Heart right ventricle (tissue), 16 donors: ENCODE measurements at regions not wholly inside any gene's neighbourhood (a gene's known extent, or its start where the extent isn't known, plus 50 kb on each side); places are given as distances from the start of the nearest gene placed in this dataset.

ENCODE experiments used
- ATAC-seq, 8 donors: fragments of 200-7000 bp; cut with Tn5 transposase; one replicate each; pipeline ENCODE4 v1.9.1; 2020; ENCODE audit warnings: mild to moderate bottlenecking in 8 of 8, moderate library complexity in 8 of 8, moderate number of reproducible peaks in 1 of 8
- DNase-seq, 2 donors: peaks; one replicate each; pipeline ENCODE4 v3.0.0-alpha.2; 2020
- H3K27ac ChIP-seq, 10 donors: fragments of 200-600 bp; sonication (generic) in 2 of 10; one replicate each; pipeline versions ENCODE4 v1.5.0 to v1.8.0; 2020 to 2022; ENCODE audit warnings: mild to moderate bottlenecking in 3 of 10
- H3K27me3 ChIP-seq, 7 donors: fragments of 200-600 bp; one replicate each; pipeline ENCODE4 v1.8.0; 2021 to 2022; ENCODE audit warnings: mild to moderate bottlenecking in 2 of 7
- H3K36me3 ChIP-seq, 9 donors: fragments of 200-600 bp; sonication (generic) in 1 of 9; one replicate each; pipeline versions ENCODE4 v1.5.0 to v1.8.0; 2020 to 2022; ENCODE audit warnings: mild to moderate bottlenecking in 2 of 9
- H3K4me1 ChIP-seq, 9 donors: fragments of 200-600 bp; sonication (generic) in 1 of 9; one replicate each; pipeline versions ENCODE4 v1.5.0 to v1.8.0; 2020 to 2022; ENCODE audit warnings: mild to moderate bottlenecking in 4 of 9
- H3K4me3 ChIP-seq, 10 donors: fragments of 200-600 bp; sonication (generic) in 2 of 10; one replicate each; pipeline versions ENCODE4 v1.5.0 to v1.8.0; 2020 to 2022; ENCODE audit warnings: mild to moderate bottlenecking in 7 of 10, moderate library complexity in 2 of 10
- H3K9me3 ChIP-seq, 11 donors: fragments of 200-600 bp in 10 of 11; sonication (generic) in 2 of 11; one replicate each; pipeline versions ENCODE4 v1.5.0 to v1.8.0; 2013 to 2022; ENCODE audit warnings: mild to moderate bottlenecking in 2 of 11, control low read depth in 1 of 11, moderate library complexity in 1 of 11
- WGBS, 2 donors: extraction: QIAGEN DNeasy Blood & Tissue Kit; methylation state at CpG; one replicate each; pipeline ENCODE4 v1.1.7; 2013; ENCODE audit warnings: inconsistent platforms in 1 of 2; 5-methylcytosine and 5-hydroxymethylcytosine counted together
- intact Hi-C, 10 donors: fragments of 100-400 bp; cut with DNase I; formaldehyde crosslinking; loops; one replicate each; pipeline versions ENCODE4 v1.11.1 to v1.14.2; 2022
- TF ChIP-seq, protein P1 (sequence below), 9 donors: fragments of 200-600 bp; sonication (generic) in 2 of 9; IDR thresholded peaks; one replicate each; pipeline versions ENCODE4 v1.5.0 to v1.8.0; 2021 to 2022; ENCODE audit warnings: antibody characterized with exemption in 9 of 9, mild to moderate bottlenecking in 5 of 9, moderate library complexity in 1 of 9
- donor health status: Arrhythmogenic right ventricular cardiomyopathy.
- donor health status: ischemic (EF 13 %, LVEDD 7.1; RV severe dilation, severe dysfunction).
- donor health status: healthy with polysubstance abuse.
- donor health status: DM: no; HTN: yes; CAD: no.
- donor health status: DM: no; HTN: no; CAD: no.
- donor health status: ischemic (EF 25% LVEDD 6.9; RV normal size, moderate dysfunction).
- donor health status: ischemic (EF 25% LVEDD 5.7; RV mildly dilated, moderate dysfunction).
- donor health status: healthy.
- donor health status: DM: yes; HTN: yes; CAD: no.
- donor health status: Ischemic cardiomyopathy.
- donor health status: ischemic (EF 35%, LVEDD 5.7; RV mildly dilated, moderate dysfunction).
- donor health status: nonischemic (EF 11% LVEDD 7.7; RV severe dilation, severe dysfunction).
- donor health status: DM: yes; HTN: yes; CAD: no.
- donor health status: PGD.
- donor health status: ischemic (EF 29% LVEDD 5.4; RV normal size, mild dysfunction).
- donor health status: nonischemic (EF 23%, LVEDD 6.1; RV moderate dilation, normal function).

DNA sequence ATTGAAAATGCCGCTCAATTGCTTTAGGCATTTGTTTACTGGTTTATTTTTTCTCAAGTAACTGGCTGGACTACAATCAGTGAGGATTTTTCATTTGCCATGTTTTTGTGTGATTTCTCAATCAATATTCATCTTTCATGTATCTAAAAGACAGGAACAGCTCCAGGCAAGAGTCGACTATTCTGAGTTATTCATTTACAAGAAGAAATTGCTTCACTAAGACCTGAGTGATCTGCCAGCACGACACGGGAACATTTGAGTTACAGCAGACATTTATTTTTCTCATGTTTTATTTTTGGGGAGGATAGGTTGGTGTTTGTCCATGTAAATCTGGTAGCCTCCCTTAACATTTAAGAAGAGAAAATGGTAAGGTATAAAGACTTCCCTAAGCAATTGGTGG lies 124.1 kb downstream of the CBLN4 start:
- TF ChIP-seq, protein P1, sequence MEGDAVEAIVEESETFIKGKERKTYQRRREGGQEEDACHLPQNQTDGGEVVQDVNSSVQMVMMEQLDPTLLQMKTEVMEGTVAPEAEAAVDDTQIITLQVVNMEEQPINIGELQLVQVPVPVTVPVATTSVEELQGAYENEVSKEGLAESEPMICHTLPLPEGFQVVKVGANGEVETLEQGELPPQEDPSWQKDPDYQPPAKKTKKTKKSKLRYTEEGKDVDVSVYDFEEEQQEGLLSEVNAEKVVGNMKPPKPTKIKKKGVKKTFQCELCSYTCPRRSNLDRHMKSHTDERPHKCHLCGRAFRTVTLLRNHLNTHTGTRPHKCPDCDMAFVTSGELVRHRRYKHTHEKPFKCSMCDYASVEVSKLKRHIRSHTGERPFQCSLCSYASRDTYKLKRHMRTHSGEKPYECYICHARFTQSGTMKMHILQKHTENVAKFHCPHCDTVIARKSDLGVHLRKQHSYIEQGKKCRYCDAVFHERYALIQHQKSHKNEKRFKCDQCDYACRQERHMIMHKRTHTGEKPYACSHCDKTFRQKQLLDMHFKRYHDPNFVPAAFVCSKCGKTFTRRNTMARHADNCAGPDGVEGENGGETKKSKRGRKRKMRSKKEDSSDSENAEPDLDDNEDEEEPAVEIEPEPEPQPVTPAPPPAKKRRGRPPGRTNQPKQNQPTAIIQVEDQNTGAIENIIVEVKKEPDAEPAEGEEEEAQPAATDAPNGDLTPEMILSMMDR (IDR thresholded peaks at IDR 0.05) = no peak
- H3K36me3 ChIP-seq = no peaks in the 10 kb centered on the region
- ATAC-seq = no peak
- intact Hi-C loops = no loop called here
- H3K9me3 ChIP-seq = peaks cover 0 to 6% (median 0%) of the 10 kb centered on the region in 11 donors
- H3K4me1 ChIP-seq = no peaks in the 10 kb centered on the region
- H3K27me3 ChIP-seq = no peaks in the 10 kb centered on the region
- no peak overlapping the region for H3K27ac ChIP-seq
- no peak overlapping the region for H3K4me3 ChIP-seq
- DNase-seq = no peak
- WGBS, 2 donors = 68 to 71% methylated on average over 4 of the region's 4 CpGs

DNA sequence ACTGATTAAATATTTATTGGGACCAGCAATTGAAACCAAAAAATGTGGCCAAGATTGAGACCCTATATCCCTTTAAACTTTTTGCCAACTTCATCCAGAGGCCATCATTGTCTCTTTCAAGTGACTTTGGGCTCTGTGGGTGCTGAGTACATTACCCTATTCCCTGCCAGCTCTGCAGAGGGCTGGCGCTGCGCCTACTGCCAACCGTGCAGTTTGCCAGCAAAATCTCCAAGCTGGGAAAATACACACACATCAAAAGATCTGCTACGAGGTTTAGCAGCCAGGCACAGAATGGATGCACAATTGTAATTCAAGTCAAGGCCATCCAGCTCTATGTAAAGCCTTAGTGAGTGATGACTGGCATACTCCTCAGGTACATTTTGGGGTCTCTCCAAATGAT lies 125.0 kb downstream of the CBLN4 start:
- no peaks in the 10 kb centered on the region for H3K4me1 ChIP-seq
- WGBS, 2 donors = 78 to 79% methylated on average over 4 of the region's 4 CpGs
- H3K27ac ChIP-seq = no peak overlapping the region
- no peak for ATAC-seq
- intact Hi-C loops = no loop called here
- no peak overlapping the region for H3K4me3 ChIP-seq
- H3K27me3 ChIP-seq = no peaks in the 10 kb centered on the region
- H3K9me3 ChIP-seq = peaks cover 0 to 3% (median 0%) of the 10 kb centered on the region in 11 donors
- no peaks in the 10 kb centered on the region for H3K36me3 ChIP-seq
- DNase-seq = no peak
- TF ChIP-seq, protein P1 (IDR thresholded peaks at IDR 0.05) = no peak

- H3K27me3 ChIP-seq = no peaks in the 10 kb centered on the region
- no peaks in the 10 kb centered on the region for H3K4me1 ChIP-seq
- peaks cover 0 to 15% (median 0%) of the 10 kb centered on the region in 11 donors for H3K9me3 ChIP-seq
- 79 to 80% methylated on average over 1 of the region's 1 CpG for WGBS, 2 donors
- no peaks in the 10 kb centered on the region for H3K36me3 ChIP-seq
- no peak for DNase-seq
- H3K4me3 ChIP-seq = no peak overlapping the region
- no peak for ATAC-seq
- TF ChIP-seq, protein P1 (IDR thresholded peaks at IDR 0.05) = no peak
- intact Hi-C loops = no loop called here
- H3K27ac ChIP-seq = no peak overlapping the region
Observed at GRCh38 chr20:55855052-55855451, 150.3 kb downstream of the CBLN4 start.

DNA sequence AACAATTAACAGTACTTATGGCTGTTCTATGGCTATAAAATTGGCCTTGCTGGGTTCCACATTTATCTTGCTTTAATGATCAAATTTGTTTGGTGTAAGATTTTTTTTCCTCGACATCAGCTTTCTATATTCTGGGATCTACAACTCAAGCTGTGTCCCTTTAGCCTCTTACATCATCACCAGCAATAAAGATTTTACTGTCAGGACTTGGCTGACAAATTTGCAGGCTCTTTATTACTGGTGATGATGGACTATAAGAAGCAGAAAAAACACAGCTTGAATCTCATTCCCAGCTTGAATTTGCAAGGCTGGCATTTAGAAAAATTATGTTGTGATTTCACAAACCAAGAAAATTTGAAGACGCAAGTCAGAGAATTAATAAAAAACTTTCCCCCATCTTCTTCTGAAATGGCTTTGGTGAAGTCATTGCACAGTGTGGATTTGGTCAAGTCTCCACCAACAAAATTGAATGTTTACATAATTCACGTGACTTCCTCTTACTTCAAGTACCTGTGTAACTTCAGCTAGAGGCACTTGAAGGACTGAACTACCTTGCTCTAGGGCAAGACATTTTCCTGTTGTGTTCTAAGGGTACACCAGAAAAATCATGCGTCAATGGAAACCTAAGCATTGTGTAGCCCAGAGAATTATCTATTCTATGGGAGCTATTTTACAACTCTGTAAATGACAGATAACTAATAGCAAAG lies 175.0 kb downstream of the CBLN4 start:
- Histone ChIP-seq H3K27ac (no peak overlapping the region), H3K36me3 (no peaks in the 10 kb centered on the region), H3K4me1 (no peaks in the 10 kb centered on the region), H3K27me3 (no peaks in the 10 kb centered on the region), H3K4me3 (no peak overlapping the region), H3K9me3 (peaks cover 0 to 6% (median 0%) of the 10 kb centered on the region in 11 donors)
- 69 to 70% methylated on average over 4 of the region's 4 CpGs for WGBS, 2 donors
- DNase-seq = no peak
- TF ChIP-seq, protein P1 (IDR thresholded peaks at IDR 0.05) = no peak
- intact Hi-C loops = no loop called here
- ATAC-seq = no peak
